Caco-2 (cell line): ENCODE measurements at regions not wholly inside any gene's neighbourhood (a gene's known extent, or its start where the extent isn't known, plus 50 kb on each side); places are given as distances from the start of the nearest gene placed in this dataset.

ENCODE experiments used
- BruUV-seq: library from RNA; stranded (reverse); fragments of 400-500 nt; replicated peaks from 2 replicates; lab custom pipeline; 2021; lab: Mats Ljungman, UMichigan
- CTCF ChIA-PET: fragments of 300-600 bp; sonication (Branson Sonifier 250); formaldehyde crosslinking; loops from one replicate; lab custom pipeline; 2022; ENCODE audit warnings: antibody characterized with exemption; lab: Charles Lee
- POLR2A ChIA-PET: fragments of 300-600 bp; sonication (Branson Sonifier 250); formaldehyde crosslinking; loops from one replicate; lab custom pipeline; 2022; ENCODE audit warnings: antibody characterized with exemption; lab: Charles Lee
- DNase-seq, 2 experiments: peaks; one replicate each; pipeline versions ENCODE4 v3.0.0 to v3.0.0-alpha.2; 2020 to 2022
- H3K27me3 ChIP-seq: replicated peaks from 2 replicates; pipeline ENCODE4 v1.6.0; 2011; ENCODE audit warnings: low read length; ENCODE audit not compliant: control insufficient read depth, insufficient read depth
- H3K36me3 ChIP-seq: 2 replicates; pipeline ENCODE4 v1.5.1; 2011; ENCODE audit warnings: low read length; ENCODE audit not compliant: control insufficient read depth, insufficient read depth
- H3K4me1 ChIP-seq: fragments of 250-450 bp; sonication (Bioruptor Pico); 2 replicates; pipeline ENCODE4 v1.5.1; 2020; ENCODE audit warnings: mild to moderate bottlenecking
- H3K4me3 ChIP-seq: 2 replicates; pipeline ENCODE4 v1.5.1; 2011; ENCODE audit warnings: low read depth, mild to moderate bottlenecking, control low read depth, low read length
- H3K9me3 ChIP-seq: fragments of 250-450 bp; sonication (Bioruptor Pico); 2 replicates; pipeline ENCODE4 v1.5.1; 2020; ENCODE audit warnings: mild to moderate bottlenecking, moderate library complexity
- H3K27ac Mint-ChIP-seq: one replicate; pipeline ENCODE4 v1.8.0; 2022; ENCODE audit warnings: mixed read lengths; ENCODE audit not compliant: unreplicated experiment
- H3K27me3 Mint-ChIP-seq: one replicate; pipeline ENCODE4 v1.8.0; 2022; ENCODE audit warnings: mixed read lengths; ENCODE audit not compliant: insufficient read depth, unreplicated experiment
- H3K36me3 Mint-ChIP-seq: one replicate; pipeline ENCODE4 v1.8.0; 2022; ENCODE audit warnings: mild to moderate bottlenecking, mixed read lengths; ENCODE audit not compliant: insufficient read depth, unreplicated experiment
- H3K4me1 Mint-ChIP-seq: one replicate; pipeline ENCODE4 v1.8.0; 2022; ENCODE audit warnings: low read depth, mixed read lengths; ENCODE audit not compliant: unreplicated experiment
- H3K4me3 Mint-ChIP-seq: one replicate; pipeline ENCODE4 v1.8.0; 2022; ENCODE audit warnings: mild to moderate bottlenecking, moderate library complexity, mixed read lengths; ENCODE audit not compliant: unreplicated experiment
- H3K9me3 Mint-ChIP-seq: one replicate; pipeline ENCODE4 v1.8.0; 2022; ENCODE audit warnings: mixed read lengths; ENCODE audit not compliant: unreplicated experiment
- intact Hi-C: fragments of 100-400 bp; cut with micrococcal nuclease; formaldehyde crosslinking; loops from one replicate; pipeline ENCODE4 v1.10.0; 2022; ENCODE audit not compliant: unreplicated experiment
- TF ChIP-seq, protein P1 (sequence below), 2 experiments: fragments of 200-600 bp in 1 of 2; IDR thresholded peaks; 1 replicate in 1 of 2; 2 replicates in 1 of 2; pipeline versions ENCODE4 v1.5.1 to v1.8.0; 2011 to 2022; ENCODE audit warnings: antibody characterized with exemption in 1 of 2, control low read depth in 1 of 2, inconsistent platforms in 1 of 2, low read depth in 1 of 2, low read length in 1 of 2, mild to moderate bottlenecking in 1 of 2, moderate library complexity in 1 of 2; ENCODE audit not compliant: insufficient read depth in 1 of 2, severe bottlenecking in 1 of 2, unreplicated experiment in 1 of 2

DNA sequence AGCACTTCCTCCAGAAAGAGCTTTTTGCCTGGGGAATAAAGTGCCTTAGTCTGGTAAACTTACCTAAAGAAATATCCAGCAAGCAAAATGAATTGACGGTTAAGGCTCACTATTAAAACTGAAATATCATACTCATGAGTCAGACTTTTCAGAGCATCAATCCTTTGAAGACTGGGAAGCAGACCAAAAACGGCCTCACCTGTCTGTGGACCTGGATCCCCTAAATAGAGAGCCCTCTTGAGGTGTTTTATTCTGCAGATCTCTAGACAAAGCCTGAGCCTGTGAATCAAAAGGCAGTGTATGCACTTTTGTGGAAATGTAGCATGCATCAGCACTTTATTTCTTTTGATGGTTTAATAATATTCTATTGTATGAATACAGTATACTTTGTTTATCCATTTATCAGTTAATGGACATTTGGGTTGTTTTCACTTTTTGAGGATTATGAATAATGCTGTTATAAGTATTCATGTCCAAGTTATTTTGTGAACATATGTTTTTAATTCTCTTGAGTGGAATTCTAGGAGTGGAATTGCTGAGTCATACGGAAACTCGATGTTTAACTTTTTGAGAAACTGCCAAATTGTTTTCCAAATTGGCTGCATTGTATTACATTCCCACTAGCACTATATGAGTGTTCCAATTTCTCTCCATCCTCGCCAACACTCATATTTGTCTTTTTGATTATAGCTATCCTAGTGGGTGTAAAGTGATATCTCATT is 449.0 kb upstream of the IGFBP3 start:
- ChIA-PET POLR2A (no interaction called here), CTCF (no interaction called here)
- Mint-ChIP-seq H3K4me1 (no peaks in the 10 kb centered on the region), H3K27ac (no peak overlapping the region), H3K36me3 (no peaks in the 10 kb centered on the region), H3K9me3 (no peaks in the 10 kb centered on the region), H3K4me3 (no peak overlapping the region), H3K27me3 (peaks cover 3% of the 10 kb centered on the region)
- no peak for DNase-seq
- Histone ChIP-seq H3K4me3 (no peak overlapping the region), H3K9me3 (no peaks in the 10 kb centered on the region; the same call in 1 of the 2 replicates), H3K36me3 (no peaks in the 10 kb centered on the region), H3K4me1 (no peaks in the 10 kb centered on the region), H3K27me3 (no peaks in the 10 kb centered on the region)
- TF ChIP-seq, protein P1, sequence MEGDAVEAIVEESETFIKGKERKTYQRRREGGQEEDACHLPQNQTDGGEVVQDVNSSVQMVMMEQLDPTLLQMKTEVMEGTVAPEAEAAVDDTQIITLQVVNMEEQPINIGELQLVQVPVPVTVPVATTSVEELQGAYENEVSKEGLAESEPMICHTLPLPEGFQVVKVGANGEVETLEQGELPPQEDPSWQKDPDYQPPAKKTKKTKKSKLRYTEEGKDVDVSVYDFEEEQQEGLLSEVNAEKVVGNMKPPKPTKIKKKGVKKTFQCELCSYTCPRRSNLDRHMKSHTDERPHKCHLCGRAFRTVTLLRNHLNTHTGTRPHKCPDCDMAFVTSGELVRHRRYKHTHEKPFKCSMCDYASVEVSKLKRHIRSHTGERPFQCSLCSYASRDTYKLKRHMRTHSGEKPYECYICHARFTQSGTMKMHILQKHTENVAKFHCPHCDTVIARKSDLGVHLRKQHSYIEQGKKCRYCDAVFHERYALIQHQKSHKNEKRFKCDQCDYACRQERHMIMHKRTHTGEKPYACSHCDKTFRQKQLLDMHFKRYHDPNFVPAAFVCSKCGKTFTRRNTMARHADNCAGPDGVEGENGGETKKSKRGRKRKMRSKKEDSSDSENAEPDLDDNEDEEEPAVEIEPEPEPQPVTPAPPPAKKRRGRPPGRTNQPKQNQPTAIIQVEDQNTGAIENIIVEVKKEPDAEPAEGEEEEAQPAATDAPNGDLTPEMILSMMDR (IDR thresholded peaks at IDR 0.05; ENCODE audit: insufficient read depth in 1 of 2, low read depth in 1 of 2, low read length in 1 of 2, severe bottlenecking in 1 of 2, unreplicated experiment in 1 of 2), result no peak
- no TSS peak for BruUV-seq
- intact Hi-C loops, result loop anchor here (10.0 kb wide), 1 partner anchor 65 kb away; no protein-coding TSS in a partner anchor

DNA sequence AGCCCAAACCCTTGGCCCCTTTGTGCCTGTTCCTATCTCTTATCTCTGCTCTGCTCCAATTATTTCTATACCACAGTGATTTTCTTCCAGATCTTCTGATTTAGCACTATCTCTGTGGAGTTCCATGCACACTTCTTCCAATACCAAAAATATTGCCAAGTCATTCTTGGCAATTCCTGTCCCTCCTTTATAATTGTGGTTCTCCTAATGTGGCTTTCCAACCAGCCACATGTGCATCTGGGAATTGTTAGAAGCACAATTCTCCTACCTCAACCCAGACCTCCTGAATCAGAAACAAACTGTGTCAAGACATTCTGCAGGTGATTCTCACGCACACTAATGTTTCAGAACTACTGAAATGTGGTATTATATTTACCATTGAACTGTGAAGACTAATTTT is 447.8 kb upstream of the IGFBP3 start:
- Histone ChIP-seq H3K36me3 (no peaks in the 10 kb centered on the region), H3K27me3 (no peaks in the 10 kb centered on the region), H3K4me1 (no peaks in the 10 kb centered on the region), H3K4me3 (no peak overlapping the region), H3K9me3 (no peaks in the 10 kb centered on the region; the same call in 1 of the 2 replicates)
- Mint-ChIP-seq H3K27ac (no peak overlapping the region), H3K36me3 (no peaks in the 10 kb centered on the region), H3K27me3 (peaks cover 3% of the 10 kb centered on the region), H3K4me1 (no peaks in the 10 kb centered on the region), H3K4me3 (no peak overlapping the region), H3K9me3 (no peaks in the 10 kb centered on the region)
- POLR2A ChIA-PET, result no interaction called here
- intact Hi-C loops, result no loop called here
- DNase-seq, result no peak
- TF ChIP-seq, protein P1 (IDR thresholded peaks at IDR 0.05; ENCODE audit: insufficient read depth in 1 of 2, low read depth in 1 of 2, low read length in 1 of 2, severe bottlenecking in 1 of 2, unreplicated experiment in 1 of 2), result no peak
- CTCF ChIA-PET, result no interaction called here
- BruUV-seq, result no TSS peak

DNA sequence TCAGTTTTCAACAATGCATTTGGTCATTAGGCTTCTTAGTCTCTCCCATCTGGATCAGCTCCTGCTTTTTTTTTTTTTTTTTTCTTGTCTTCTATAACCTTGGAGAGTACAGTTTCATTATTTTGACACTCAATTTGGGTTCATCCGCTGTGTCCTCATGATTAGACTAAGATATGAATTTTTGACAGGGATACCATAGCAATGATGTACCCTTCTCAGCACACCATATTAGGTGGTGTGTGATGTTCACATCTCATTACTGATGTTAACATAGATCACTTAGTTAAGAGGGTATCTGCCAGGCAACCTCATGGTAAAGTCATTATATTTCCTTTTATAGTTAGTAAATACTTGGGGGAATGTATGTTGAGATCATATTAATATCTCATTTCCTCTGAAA is 445.5 kb upstream of the IGFBP3 start:
- no peak overlapping the region for H3K4me3 ChIP-seq
- CTCF ChIA-PET, result no interaction called here
- POLR2A ChIA-PET, result no interaction called here
- no peaks in the 10 kb centered on the region for H3K4me1 Mint-ChIP-seq
- DNase-seq, result no peak
- no peaks in the 10 kb centered on the region for H3K36me3 ChIP-seq
- H3K4me1 ChIP-seq, result no peaks in the 10 kb centered on the region
- TF ChIP-seq, protein P1 (IDR thresholded peaks at IDR 0.05; ENCODE audit: insufficient read depth in 1 of 2, low read depth in 1 of 2, low read length in 1 of 2, severe bottlenecking in 1 of 2, unreplicated experiment in 1 of 2), result no peak
- H3K4me3 Mint-ChIP-seq, result no peak overlapping the region
- H3K9me3 ChIP-seq, result no peaks in the 10 kb centered on the region
- H3K27ac Mint-ChIP-seq, result no peak overlapping the region
- H3K36me3 Mint-ChIP-seq, result no peaks in the 10 kb centered on the region
- intact Hi-C loops, result no loop called here
- no TSS peak for BruUV-seq
- H3K9me3 Mint-ChIP-seq, result no peaks in the 10 kb centered on the region
- H3K27me3 Mint-ChIP-seq, result peaks cover 3% of the 10 kb centered on the region
- H3K27me3 ChIP-seq, result no peaks in the 10 kb centered on the region
